Ramos (cell line): ENCODE measurements at regions not wholly inside any gene's neighbourhood (a gene's known extent, or its start where the extent isn't known, plus 50 kb on each side); places are given as distances from the start of the nearest gene placed in this dataset.

Experiments used
- in situ Hi-C: fragments of 300-500 bp; cut with MboI; formaldehyde crosslinking; loops from one replicate; pipeline ENCODE4 v1.14.3; 2022; ENCODE audit warnings: low sequenced_read_pairs; ENCODE audit not compliant: unreplicated experiment

- in situ Hi-C loops: no loop called here
Measured at GRCh38 chr10:84059526-84059925, 79.8 kb upstream of the GHITM start.

DNA sequence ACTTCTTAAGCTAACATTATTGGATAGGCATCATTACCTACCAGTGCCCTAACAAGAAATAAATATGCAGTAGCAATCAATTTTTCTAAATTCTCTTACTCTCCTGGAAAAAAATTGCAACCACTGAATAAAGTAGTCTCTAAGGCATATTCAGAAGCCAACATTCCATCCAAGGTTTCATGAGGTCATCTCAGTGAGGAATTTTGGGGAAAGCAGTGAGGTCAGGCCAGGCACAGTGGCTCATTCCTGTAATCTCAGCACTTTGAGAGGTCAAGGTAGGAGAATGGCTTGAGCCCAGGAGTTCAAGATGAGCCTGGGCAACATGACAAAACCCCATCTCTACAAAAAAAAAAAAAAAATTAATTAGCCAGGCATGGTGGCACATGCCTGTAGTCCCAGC is 75.9 kb upstream of the GHITM start:
- in situ Hi-C loops: no loop called here

DNA sequence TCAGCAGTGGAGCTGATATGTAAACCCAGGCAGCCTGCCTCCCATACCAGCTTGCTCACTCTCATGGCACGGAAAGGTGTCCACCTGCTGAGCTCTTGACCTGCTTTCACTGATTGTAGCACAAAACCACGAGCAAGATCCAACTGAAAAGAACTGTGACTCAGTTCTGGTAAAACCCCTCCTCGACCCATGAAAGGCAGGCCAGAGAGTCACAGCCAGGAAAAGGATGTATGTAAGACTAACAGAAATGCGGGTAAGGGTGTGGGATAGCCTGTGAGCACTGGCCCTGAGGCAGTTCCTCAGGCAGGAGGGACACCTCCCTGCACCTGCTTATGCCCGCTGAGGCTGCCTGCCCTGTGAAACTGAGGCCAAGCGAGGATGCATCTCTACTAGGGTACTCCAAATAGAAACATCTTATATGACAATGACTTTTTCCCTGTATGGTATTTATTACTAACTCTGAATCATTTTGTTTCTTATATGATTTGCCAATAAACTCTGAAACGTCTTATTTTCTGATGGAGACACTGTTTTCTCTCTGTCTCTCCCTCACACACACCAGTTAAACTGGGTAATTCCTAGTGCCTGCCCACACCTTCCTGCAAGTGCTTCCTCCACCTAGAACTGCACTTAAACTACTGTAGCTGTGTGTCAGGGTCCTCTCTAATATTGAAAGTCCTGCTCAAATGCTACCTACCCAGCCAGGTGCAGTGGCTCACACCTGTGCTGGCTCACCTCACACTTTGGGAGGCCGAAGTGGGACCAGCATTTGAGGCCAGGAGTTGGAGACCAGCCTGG is 73.3 kb upstream of the GHITM start:
- in situ Hi-C loops: no loop called here

- in situ Hi-C loops: no loop called here
Measured at GRCh38 chr10:84074521-84074920, 64.8 kb upstream of the GHITM start.

DNA sequence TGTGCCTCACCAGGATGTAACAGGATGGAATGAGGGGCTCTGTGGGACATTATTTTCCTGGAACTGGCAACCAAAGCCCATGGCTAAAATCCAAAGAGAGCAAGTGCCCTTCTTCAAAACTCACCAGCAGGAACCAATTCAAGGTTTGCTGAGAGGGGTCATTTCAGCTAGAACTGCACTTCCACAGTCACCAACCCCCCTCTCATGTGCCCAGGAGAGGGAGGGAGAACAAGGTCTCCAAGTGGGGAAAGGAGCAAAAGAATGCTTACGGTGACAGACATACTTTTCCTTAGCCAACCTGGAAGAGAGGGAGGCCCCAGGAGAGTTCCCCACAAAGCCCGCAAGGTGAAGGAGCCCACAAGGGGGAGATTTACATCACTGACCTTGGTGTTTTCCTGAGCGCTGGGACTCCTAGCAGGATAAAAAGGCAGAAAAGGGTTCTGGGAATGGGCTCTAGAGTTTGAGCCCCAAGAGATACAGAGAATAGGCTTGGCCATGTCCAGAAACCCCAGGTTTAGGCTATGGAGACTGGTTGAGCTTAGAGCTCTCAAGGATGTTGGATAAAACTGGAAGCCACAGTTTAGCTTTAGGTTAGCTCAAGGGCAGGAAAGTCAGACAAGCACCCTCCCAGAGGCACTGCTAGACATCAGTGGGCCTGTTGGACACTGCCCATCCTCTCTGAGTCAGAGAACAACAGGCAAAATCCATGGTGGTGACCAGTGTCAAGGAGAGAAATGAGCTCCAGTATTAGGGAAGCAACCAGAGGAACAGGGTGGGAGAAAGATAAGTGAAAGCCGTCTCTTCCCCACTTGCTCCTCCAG is 63.9 kb upstream of the GHITM start:
- in situ Hi-C loops: no loop called here

GRCh38 chr10:84076047-84076388 is 63.3 kb upstream of the GHITM start:
- in situ Hi-C loops: no loop called here

DNA sequence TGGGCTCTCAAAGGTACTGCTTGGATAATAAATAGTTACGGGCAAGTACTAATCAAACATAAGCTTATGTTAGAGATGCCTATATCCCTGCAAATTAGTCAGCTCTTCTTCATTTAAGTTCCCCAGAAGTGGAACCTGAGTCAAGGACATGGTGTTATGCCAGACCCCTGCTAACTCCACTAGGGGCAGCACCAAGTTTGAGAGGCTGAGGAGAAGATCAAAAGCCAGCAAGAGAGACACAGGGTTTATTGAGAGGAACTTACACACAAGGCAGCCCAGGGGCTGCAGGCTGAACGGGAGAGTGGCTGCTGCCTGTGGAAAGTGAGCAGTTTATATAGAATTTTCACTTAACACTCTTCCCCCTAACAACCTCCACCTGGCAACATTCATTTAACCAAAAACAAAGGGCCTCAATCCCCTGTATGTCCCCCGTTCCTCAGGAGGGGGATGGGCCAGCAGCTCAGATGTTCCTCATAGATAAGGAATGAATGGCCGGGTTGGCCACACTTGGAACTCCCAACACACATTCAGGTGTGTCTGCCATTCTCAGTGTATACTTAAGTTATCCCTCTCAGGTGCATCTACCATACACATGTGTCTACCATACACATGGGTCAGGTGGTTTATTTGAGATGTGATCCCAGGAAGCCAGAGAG is 62.6 kb upstream of the GHITM start:
- in situ Hi-C loops: no loop called here

DNA sequence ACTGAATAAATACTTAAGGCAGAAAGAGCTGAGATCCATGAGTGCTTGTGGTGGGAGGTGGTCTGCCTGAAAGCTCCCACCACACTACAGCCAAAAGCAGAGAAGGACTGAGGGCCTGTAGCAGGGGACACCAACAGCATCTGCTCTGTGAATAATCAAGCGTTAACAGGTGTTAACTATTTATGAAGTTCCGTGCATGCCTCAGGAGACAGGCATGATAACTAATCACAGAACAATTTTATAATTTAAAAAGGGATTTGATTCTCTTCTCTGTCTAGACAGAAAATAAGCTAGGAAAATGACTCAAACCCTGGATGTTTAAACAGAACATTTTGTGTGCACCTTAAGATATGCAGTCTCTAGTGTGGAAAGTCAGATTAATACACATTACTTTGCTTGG is 61.5 kb upstream of the GHITM start:
- in situ Hi-C loops: no loop called here

- in situ Hi-C loops: no loop called here
Measured at GRCh38 chr10:84078771-84079170, 60.5 kb upstream of the GHITM start.

DNA sequence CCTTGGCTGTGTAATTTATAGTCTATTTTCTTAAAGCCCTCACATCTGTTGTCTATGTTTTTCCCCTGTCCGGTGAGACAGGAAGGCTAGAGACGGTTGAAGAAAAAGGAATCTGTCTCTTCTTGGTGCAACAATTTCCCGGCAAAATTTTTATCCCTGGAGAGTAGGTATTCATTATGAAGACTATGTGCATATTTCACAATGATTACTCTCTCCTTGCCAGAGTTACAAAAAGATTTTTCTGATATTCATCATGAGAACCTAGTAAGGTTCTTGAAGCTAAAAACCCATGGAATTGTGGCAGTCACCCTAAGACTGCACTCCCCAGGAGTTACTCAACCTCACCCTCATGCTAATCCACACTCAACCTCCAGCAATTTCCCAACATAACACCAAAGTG is 55.0 kb upstream of the GHITM start:
- in situ Hi-C loops: no loop called here

DNA sequence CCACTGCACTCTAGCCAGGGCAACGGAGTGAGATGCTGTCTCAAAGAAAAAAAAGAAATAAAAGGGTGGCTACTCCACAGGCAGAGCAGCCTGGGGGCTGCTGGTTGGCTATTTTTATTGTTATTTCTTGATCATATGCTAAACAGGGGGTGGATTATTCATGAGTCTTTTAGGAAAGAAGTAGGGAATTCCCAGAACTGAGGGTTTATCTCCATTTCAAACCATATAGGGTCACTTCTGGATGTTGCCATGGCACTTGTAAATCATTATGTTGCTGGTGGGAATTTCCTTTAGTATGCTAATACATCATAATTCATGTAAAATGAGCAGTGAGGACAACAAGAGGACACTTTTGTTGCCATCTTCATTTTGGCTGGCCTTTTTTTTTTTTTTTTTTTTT is 52.1 kb upstream of the GHITM start:
- in situ Hi-C loops: no loop called here

- in situ Hi-C loops: no loop called here
Measured at GRCh38 chr10:84088626-84089025, 50.7 kb upstream of the GHITM start.

DNA sequence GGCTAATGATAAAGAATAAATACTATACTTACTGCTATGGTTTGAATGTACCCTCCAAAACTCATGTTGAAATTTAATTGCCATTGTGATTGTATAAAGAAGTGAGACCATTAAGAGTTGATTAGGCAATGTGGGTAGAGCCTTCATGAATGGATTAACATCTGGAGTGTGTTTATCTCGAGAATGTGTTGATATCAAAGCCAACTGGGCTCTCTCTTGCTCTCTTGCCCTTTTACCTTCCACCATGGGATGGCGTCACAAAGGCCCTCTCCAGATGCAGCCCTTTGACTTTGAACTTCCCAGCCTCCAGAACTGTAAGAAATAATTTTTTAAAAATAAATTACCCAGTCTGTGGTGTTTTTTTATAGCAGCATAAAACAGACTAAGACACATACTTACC is 50.1 kb upstream of the GHITM start:
- in situ Hi-C loops: no loop called here
